ENCODE measurements at regions not wholly inside any gene's neighbourhood (a gene's known extent, or its start where the extent isn't known, plus 50 kb on each side); places are given as distances from the start of the nearest gene placed in this dataset.

- DNase-seq: no peak
- no peak for ATAC-seq
- TF ChIP-seq, protein P1, sequence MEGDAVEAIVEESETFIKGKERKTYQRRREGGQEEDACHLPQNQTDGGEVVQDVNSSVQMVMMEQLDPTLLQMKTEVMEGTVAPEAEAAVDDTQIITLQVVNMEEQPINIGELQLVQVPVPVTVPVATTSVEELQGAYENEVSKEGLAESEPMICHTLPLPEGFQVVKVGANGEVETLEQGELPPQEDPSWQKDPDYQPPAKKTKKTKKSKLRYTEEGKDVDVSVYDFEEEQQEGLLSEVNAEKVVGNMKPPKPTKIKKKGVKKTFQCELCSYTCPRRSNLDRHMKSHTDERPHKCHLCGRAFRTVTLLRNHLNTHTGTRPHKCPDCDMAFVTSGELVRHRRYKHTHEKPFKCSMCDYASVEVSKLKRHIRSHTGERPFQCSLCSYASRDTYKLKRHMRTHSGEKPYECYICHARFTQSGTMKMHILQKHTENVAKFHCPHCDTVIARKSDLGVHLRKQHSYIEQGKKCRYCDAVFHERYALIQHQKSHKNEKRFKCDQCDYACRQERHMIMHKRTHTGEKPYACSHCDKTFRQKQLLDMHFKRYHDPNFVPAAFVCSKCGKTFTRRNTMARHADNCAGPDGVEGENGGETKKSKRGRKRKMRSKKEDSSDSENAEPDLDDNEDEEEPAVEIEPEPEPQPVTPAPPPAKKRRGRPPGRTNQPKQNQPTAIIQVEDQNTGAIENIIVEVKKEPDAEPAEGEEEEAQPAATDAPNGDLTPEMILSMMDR (IDR thresholded peaks at IDR 0.05): no peak
- no peaks in the 10 kb centered on the region for H3K9me3 ChIP-seq
- no peak overlapping the region for H3K4me3 ChIP-seq
- H3K4me1 ChIP-seq: no peaks in the 10 kb centered on the region
- intact Hi-C loops (cut with DNase I): no loop called here
- H3K27me3 ChIP-seq: no peaks in the 10 kb centered on the region
- no peak overlapping the region for H3K27ac ChIP-seq
- no peaks in the 10 kb centered on the region for H3K36me3 ChIP-seq
These were observed 78.0 kb upstream of the ELMO1 start for GRCh38 chr7:37526623-37527022.

- Histone ChIP-seq H3K4me1 (no peaks in the 10 kb centered on the region), H3K9me3 (no peaks in the 10 kb centered on the region), H3K36me3 (no peaks in the 10 kb centered on the region), H3K4me3 (no peak overlapping the region), H3K27me3 (no peaks in the 10 kb centered on the region), H3K27ac (no peak overlapping the region)
- DNase-seq: no peak
- intact Hi-C loops (cut with DNase I): no loop called here
- no peak for ATAC-seq
- TF ChIP-seq, protein P1 (IDR thresholded peaks at IDR 0.05): no peak
These were observed 78.4 kb upstream of the ELMO1 start for GRCh38 chr7:37527109-37527508.

GRCh38 chr7:37531225-37531624 is 82.6 kb upstream of the ELMO1 start:
- intact Hi-C loops (cut with DNase I): no loop called here
- Histone ChIP-seq H3K4me3 (no peak overlapping the region), H3K9me3 (no peaks in the 10 kb centered on the region), H3K36me3 (no peaks in the 10 kb centered on the region), H3K27ac (no peak overlapping the region), H3K27me3 (no peaks in the 10 kb centered on the region), H3K4me1 (peaks cover 0 to 6% of the 10 kb centered on the region in 2 donors)
- DNase-seq: no peak
- peak; percentile 21 for ATAC-seq
- TF ChIP-seq, protein P1 (IDR thresholded peaks at IDR 0.05): no peak

DNA sequence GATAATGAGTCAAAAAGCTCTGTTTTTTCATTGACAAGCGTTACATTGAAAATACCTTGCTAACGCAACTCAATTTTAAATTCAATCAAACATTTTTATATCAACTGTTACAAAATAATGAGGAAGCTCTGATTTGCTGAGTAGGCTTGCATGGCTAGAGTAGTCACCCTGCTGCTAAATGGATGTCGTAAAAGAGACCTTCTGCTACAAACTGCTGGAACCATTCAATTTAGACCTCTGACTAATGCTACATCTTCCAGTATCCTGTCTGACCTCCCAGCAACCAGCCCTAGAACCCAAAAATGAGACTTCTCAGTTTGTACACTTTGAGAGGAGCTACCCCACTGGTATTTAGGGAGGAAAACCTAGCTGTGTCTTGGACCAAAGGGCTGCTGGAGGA is 84.0 kb upstream of the ELMO1 start:
- ATAC-seq (no peak), DNase-seq (no peak)
- H3K27me3 ChIP-seq: no peaks in the 10 kb centered on the region
- no peak overlapping the region for H3K4me3 ChIP-seq
- no peak overlapping the region for H3K27ac ChIP-seq
- TF ChIP-seq, protein P1 (IDR thresholded peaks at IDR 0.05): no peak
- intact Hi-C loops (cut with DNase I): no loop called here
- H3K36me3 ChIP-seq: no peaks in the 10 kb centered on the region
- H3K9me3 ChIP-seq: no peaks in the 10 kb centered on the region
- peaks cover 0 to 6% of the 10 kb centered on the region in 2 donors for H3K4me1 ChIP-seq

- Histone ChIP-seq H3K36me3 (no peaks in the 10 kb centered on the region), H3K4me1 (peaks cover 0 to 6% of the 10 kb centered on the region in 2 donors), H3K9me3 (no peaks in the 10 kb centered on the region), H3K27ac (no peak overlapping the region), H3K4me3 (no peak overlapping the region), H3K27me3 (no peaks in the 10 kb centered on the region)
- intact Hi-C loops (cut with DNase I): no loop called here
- ATAC-seq (peak; percentile 92), DNase-seq (no peak)
- TF ChIP-seq, protein P1 (IDR thresholded peaks at IDR 0.05): no peak
These were observed 86.4 kb upstream of the ELMO1 start for GRCh38 chr7:37534893-37535610.
